IMR-90 (cell line): ENCODE measurements at regions not wholly inside any gene's neighbourhood (a gene's known extent, or its start where the extent isn't known, plus 50 kb on each side); places are given as distances from the start of the nearest gene placed in this dataset.

Experiments used
- ATAC-seq: fragments of 200-7000 bp; cut with Tn5 transposase; 2 replicates; pipeline ENCODE4 v1.9.1; 2020; ENCODE audit warnings: low read depth, mild to moderate bottlenecking, moderate library complexity
- BruUV-seq: library from RNA; stranded (reverse); fragments of 400-500 nt; replicated peaks from 2 replicates; lab custom pipeline; 2021; lab: Mats Ljungman, UMichigan
- CTCF ChIA-PET: fragments of 300-600 bp; formaldehyde crosslinking; extraction: SDS; loops from one replicate; lab custom pipeline; 2021; ENCODE audit warnings: antibody characterized with exemption; lab: Yijun Ruan, JAX
- POLR2A ChIA-PET: fragments of 300-600 bp; sonication (Branson Sonifier 250); formaldehyde crosslinking; loops from one replicate; lab custom pipeline; 2022; ENCODE audit warnings: antibody characterized with exemption; ENCODE audit not compliant: unreplicated experiment; lab: Charles Lee
- DNase-seq: peaks from one replicate; pipeline ENCODE4 v3.0.0; 2013
- H2AFZ ChIP-seq: replicated peaks from 2 replicates; pipeline ENCODE3; 2013; ENCODE audit warnings: low read length, mild to moderate bottlenecking; ENCODE audit not compliant: poor library complexity
- H2AK5ac ChIP-seq: 2 replicates; pipeline ENCODE4 v1.6.1; 2013; ENCODE audit warnings: low read depth, low read length, inconsistent platforms
- H2AK9ac ChIP-seq: replicated peaks from 2 replicates; pipeline ENCODE3; 2013; ENCODE audit warnings: mild to moderate bottlenecking, low read depth, low read length, moderate library complexity; ENCODE audit not compliant: poor library complexity
- H2BK120ac ChIP-seq: 2 replicates; pipeline ENCODE4 v1.6.1; 2013; ENCODE audit warnings: low read depth, low read length, inconsistent platforms
- H2BK15ac ChIP-seq: 3 replicates; pipeline ENCODE4 v1.6.1; 2013; ENCODE audit warnings: low read depth, low read length, inconsistent platforms
- H2BK20ac ChIP-seq: 2 replicates; pipeline ENCODE4 v1.6.1; 2013; ENCODE audit warnings: low read depth, mild to moderate bottlenecking, inconsistent platforms, low read length, moderate library complexity
- H2BK5ac ChIP-seq: 2 replicates; pipeline ENCODE4 v1.6.1; 2013; ENCODE audit warnings: mild to moderate bottlenecking, low read depth, low read length, inconsistent platforms; ENCODE audit not compliant: poor library complexity, severe bottlenecking
- H3K14ac ChIP-seq: replicated peaks from 2 replicates; pipeline ENCODE4 v1.6.1; 2013; ENCODE audit warnings: low read depth, low read length, inconsistent platforms
- H3K18ac ChIP-seq: 2 replicates; pipeline ENCODE4 v1.6.1; 2013; ENCODE audit warnings: low read depth, low read length, control low read depth
- H3K23ac ChIP-seq: 2 replicates; pipeline ENCODE4 v1.6.1; 2013; ENCODE audit warnings: low read depth, low read length, inconsistent platforms
- H3K27ac ChIP-seq: 2 replicates; pipeline ENCODE4 v1.5.1; 2013; ENCODE audit warnings: mild to moderate bottlenecking, control low read depth, low read length; ENCODE audit not compliant: insufficient read depth
- H3K27me3 ChIP-seq: 2 replicates; pipeline ENCODE4 v1.6.1; 2013; ENCODE audit warnings: low read length; ENCODE audit not compliant: control insufficient read depth, insufficient read depth
- H3K36me3 ChIP-seq: 2 replicates; pipeline ENCODE4 v1.6.1; 2013; ENCODE audit warnings: low read length, mixed read lengths; ENCODE audit not compliant: control insufficient read depth, insufficient read depth
- H3K4ac ChIP-seq: 2 replicates; pipeline ENCODE4 v1.6.1; 2013; ENCODE audit warnings: low read depth, low read length, inconsistent platforms
- H3K4me1 ChIP-seq: 2 replicates; pipeline ENCODE4 v1.6.1; 2013; ENCODE audit warnings: low read length, mixed read lengths; ENCODE audit not compliant: control insufficient read depth, insufficient read depth
- H3K4me2 ChIP-seq: 2 replicates; pipeline ENCODE4 v1.6.1; 2013; ENCODE audit warnings: low read depth, mild to moderate bottlenecking, control low read depth, low read length, moderate library complexity
- H3K4me3 ChIP-seq: 2 replicates; pipeline ENCODE4 v1.5.1; 2013; ENCODE audit warnings: low read depth, mild to moderate bottlenecking, control low read depth, low read length, moderate library complexity; ENCODE audit not compliant: insufficient read depth
- H3K56ac ChIP-seq: 2 replicates; pipeline ENCODE4 v1.6.1; 2013; ENCODE audit warnings: low read length, inconsistent platforms; ENCODE audit not compliant: insufficient read depth; ENCODE audit errors: extremely low read depth
- H3K79me1 ChIP-seq, 2 experiments: 2 replicates each; pipeline ENCODE4 v1.6.1; 2013; ENCODE audit warnings: low read length in 2 of 2, inconsistent platforms in 1 of 2, low read depth in 1 of 2
- H3K9ac ChIP-seq: 2 replicates; pipeline ENCODE4 v1.6.1; 2013; ENCODE audit warnings: low read depth, low read length, control low read depth
- H3K9me1 ChIP-seq: 2 replicates; pipeline ENCODE4 v1.6.1; 2013; ENCODE audit warnings: low read length, inconsistent platforms; ENCODE audit not compliant: insufficient read depth
- H3K9me3 ChIP-seq: 2 replicates; pipeline ENCODE4 v1.6.1; 2013; ENCODE audit warnings: low read length; ENCODE audit not compliant: control insufficient read depth, insufficient read depth
- H4K20me1 ChIP-seq: 2 replicates; pipeline ENCODE4 v1.6.1; 2013; ENCODE audit warnings: low read length, inconsistent platforms; ENCODE audit not compliant: insufficient read depth
- H4K5ac ChIP-seq: 2 replicates; pipeline ENCODE4 v1.6.1; 2013; ENCODE audit warnings: mild to moderate bottlenecking, low read depth, low read length, control low read depth
- H4K8ac ChIP-seq, 2 experiments: 2 replicates each; pipeline ENCODE4 v1.6.1; 2013; ENCODE audit warnings: low read depth in 2 of 2, low read length in 2 of 2, control low read depth in 1 of 2, inconsistent platforms in 1 of 2
- H4K91ac ChIP-seq: 2 replicates; pipeline ENCODE4 v1.6.1; 2013; ENCODE audit warnings: low read depth, low read length, inconsistent platforms; ENCODE audit not compliant: insufficient read depth
- MAZ ChIP-seq: IDR thresholded peaks from 2 replicates; pipeline ENCODE4 v1.6.1; 2012; ENCODE audit warnings: low read depth, mild to moderate bottlenecking, low read length, improper control_type of control experiment, moderate library complexity, borderline replicate concordance
- dilution Hi-C: fragments of 300-500 bp; cut with HindIII; formaldehyde crosslinking; loops from one replicate; pipeline ENCODE4 v1.14.3; 2018; ENCODE audit warnings: low sequenced_read_pairs; ENCODE audit not compliant: unreplicated experiment
- in situ Hi-C: fragments of 300-500 bp; cut with MboI; formaldehyde crosslinking; loops from 3 replicates; pipeline ENCODE4 v1.14.3; 2019; ENCODE audit warnings: low sequenced_read_pairs, inconsistent platforms, mixed read lengths
- intact Hi-C: fragments of 100-400 bp; cut with micrococcal nuclease; formaldehyde crosslinking; loops from 2 replicates; pipeline ENCODE4 v1.10.0; 2022

- H2AK9ac ChIP-seq, result no peak overlapping the region
- H3K27me3 ChIP-seq, result no peaks in the 10 kb centered on the region
- H3K4me2 ChIP-seq, result no peak overlapping the region
- H3K14ac ChIP-seq, result no peak overlapping the region
- intact Hi-C loops (no loop called here), dilution Hi-C loops (no loop called here), in situ Hi-C loops (no loop called here)
- H3K9me3 ChIP-seq, result peaks cover 5% of the 10 kb centered on the region
- CTCF ChIA-PET, result no interaction called here
- H3K56ac ChIP-seq, result no peak overlapping the region
- H3K23ac ChIP-seq, result no peak overlapping the region
- H2AFZ ChIP-seq, result no peak overlapping the region
- H3K18ac ChIP-seq, result no peak overlapping the region
- TF ChIP-seq MAZ, result no peak
- H2BK20ac ChIP-seq, result no peak overlapping the region
- no peak overlapping the region for H2BK5ac ChIP-seq
- H3K9me1 ChIP-seq, result no peaks in the 10 kb centered on the region
- no peak overlapping the region for H2BK15ac ChIP-seq
- no peak overlapping the region for H3K27ac ChIP-seq
- no peak overlapping the region for H2BK120ac ChIP-seq
- H3K36me3 ChIP-seq, result no peaks in the 10 kb centered on the region
- no peak overlapping the region for H3K9ac ChIP-seq
- ATAC-seq (no peak), DNase-seq (no peak)
- no peaks in the 10 kb centered on the region for H4K20me1 ChIP-seq
- H4K91ac ChIP-seq, result no peak overlapping the region
- no peaks in the 10 kb centered on the region for H3K79me1 ChIP-seq
- H2AK5ac ChIP-seq, result no peak overlapping the region
- no peak overlapping the region for H4K5ac ChIP-seq
- no peak overlapping the region for H3K4me3 ChIP-seq
- H3K4ac ChIP-seq, result no peak overlapping the region
- H4K8ac ChIP-seq, result no peak overlapping the region
- POLR2A ChIA-PET, result no interaction called here
- H3K4me1 ChIP-seq, result no peaks in the 10 kb centered on the region
- BruUV-seq, result no TSS peak
Measured at GRCh38 chr10:65273115-65273514, 1652.7 kb upstream of the LRRTM3 start.
